ENCODE measurements at regions not wholly inside any gene's neighbourhood (a gene's known extent, or its start where the extent isn't known, plus 50 kb on each side); places are given as distances from the start of the nearest gene placed in this dataset.

- Mint-ChIP-seq H3K27ac (no peak overlapping the region), H3K27me3 (no peaks in the 10 kb centered on the region), H3K4me3 (no peak overlapping the region), H3K9me3 (peaks cover 10% of the 10 kb centered on the region), H3K4me1 (ENCODE audit: low read depth) (no peaks in the 10 kb centered on the region), H3K36me3 (ENCODE audit: low read depth) (no peaks in the 10 kb centered on the region)
- intact Hi-C loops (cut with micrococcal nuclease): no loop called here
- DNase-seq (no peak), ATAC-seq (no peak)
- ChIA-PET CTCF (no interaction called here), POLR2A (no interaction called here)
- TF ChIP-seq CTCF (IDR thresholded peaks at IDR 0.05): no peak
Observed at GRCh38 chr11:79956061-79956460, 515.2 kb upstream of the TENM4 start.

GRCh38 chr11:79953629-79954028 is 512.8 kb upstream of the TENM4 start:
- Mint-ChIP-seq H3K36me3 (ENCODE audit: low read depth) (no peaks in the 10 kb centered on the region), H3K27ac (no peak overlapping the region), H3K9me3 (peaks cover 9% of the 10 kb centered on the region), H3K4me3 (no peak overlapping the region), H3K27me3 (no peaks in the 10 kb centered on the region), H3K4me1 (ENCODE audit: low read depth) (no peaks in the 10 kb centered on the region)
- CTCF ChIA-PET: no interaction called here
- no peak for ATAC-seq
- TF ChIP-seq CTCF (IDR thresholded peaks at IDR 0.05): no peak
- POLR2A ChIA-PET: no interaction called here
- intact Hi-C loops (cut with micrococcal nuclease): no loop called here
- no peak for DNase-seq

- H3K4me1 Mint-ChIP-seq (ENCODE audit: low read depth): no peaks in the 10 kb centered on the region
- ChIA-PET POLR2A (no interaction called here), CTCF (no interaction called here)
- H3K27me3 Mint-ChIP-seq: no peaks in the 10 kb centered on the region
- DNase-seq: no peak
- no peak overlapping the region for H3K27ac Mint-ChIP-seq
- no peak for ATAC-seq
- peaks cover 5% of the 10 kb centered on the region for H3K9me3 Mint-ChIP-seq
- TF ChIP-seq CTCF (IDR thresholded peaks at IDR 0.05): no peak
- no peaks in the 10 kb centered on the region for H3K36me3 Mint-ChIP-seq (ENCODE audit: low read depth)
- H3K4me3 Mint-ChIP-seq: no peak overlapping the region
- intact Hi-C loops (cut with micrococcal nuclease): no loop called here
Observed at GRCh38 chr11:79950741-79951140, 509.9 kb upstream of the TENM4 start.

- no peak for TF ChIP-seq CTCF (IDR thresholded peaks at IDR 0.05)
- DNase-seq (no peak), ATAC-seq (no peak)
- Mint-ChIP-seq H3K4me1 (ENCODE audit: low read depth) (no peaks in the 10 kb centered on the region), H3K9me3 (peaks cover 5% of the 10 kb centered on the region), H3K36me3 (ENCODE audit: low read depth) (no peaks in the 10 kb centered on the region), H3K27ac (no peak overlapping the region), H3K4me3 (no peak overlapping the region), H3K27me3 (no peaks in the 10 kb centered on the region)
- intact Hi-C loops (cut with micrococcal nuclease): no loop called here
- CTCF ChIA-PET: interaction anchor here (0.6 kb wide), 1 partner anchor 11 kb away, joined by 3 read pairs; no protein-coding TSS in a partner anchor
- POLR2A ChIA-PET: no interaction called here
Observed at GRCh38 chr11:79950172-79950571, 509.3 kb upstream of the TENM4 start.

- CTCF ChIA-PET: interaction anchor here (0.6 kb wide), 1 partner anchor 10 kb away, joined by 3 read pairs; no protein-coding TSS in a partner anchor
- H3K4me3 Mint-ChIP-seq: no peak overlapping the region
- DNase-seq (no peak), ATAC-seq (no peak)
- peaks cover 3% of the 10 kb centered on the region for H3K9me3 Mint-ChIP-seq
- H3K27me3 Mint-ChIP-seq: no peaks in the 10 kb centered on the region
- TF ChIP-seq CTCF (IDR thresholded peaks at IDR 0.05): no peak
- H3K4me1 Mint-ChIP-seq (ENCODE audit: low read depth): no peaks in the 10 kb centered on the region
- intact Hi-C loops (cut with micrococcal nuclease): no loop called here
- H3K27ac Mint-ChIP-seq: no peak overlapping the region
- POLR2A ChIA-PET: no interaction called here
- H3K36me3 Mint-ChIP-seq (ENCODE audit: low read depth): no peaks in the 10 kb centered on the region
Observed at GRCh38 chr11:79949574-79949973, 508.7 kb upstream of the TENM4 start.
